Left cardiac atrium (tissue), 4 donors: ENCODE measurements at regions not wholly inside any gene's neighbourhood (a gene's known extent, or its start where the extent isn't known, plus 50 kb on each side); places are given as distances from the start of the nearest gene placed in this dataset.

Source experiments
- ATAC-seq, 2 donors: fragments of 200-7000 bp; cut with Tn5 transposase; one replicate each; pipeline ENCODE4 v1.9.1; 2020; ENCODE audit warnings: mild to moderate bottlenecking in 2 of 2, moderate library complexity in 2 of 2
- DNase-seq: peaks from one replicate; pipeline ENCODE4 v3.0.0-alpha.2; 2020
- intact Hi-C, 2 donors: fragments of 100-400 bp; cut with DNase I; formaldehyde crosslinking; loops; one replicate each; pipeline versions ENCODE4 v1.14.1 to v1.15.1; 2022 to 2023
- donor health status: DM: no; HTN: yes; CAD: no.
- donor health status: DM: no; HTN: yes; CAD: no; lungs with severe emphysema.
- donor health status: DM: yes; HTN: yes; CAD: no.
- donor health status: Dilated cardiomyopathy.

GRCh38 chr5:74056107-74056788, 430.3 kb downstream of the ARHGEF28 start:
- DNase-seq: no peak
- intact Hi-C loops: no loop called here
- ATAC-seq: peak; percentile 28 to 44

DNA sequence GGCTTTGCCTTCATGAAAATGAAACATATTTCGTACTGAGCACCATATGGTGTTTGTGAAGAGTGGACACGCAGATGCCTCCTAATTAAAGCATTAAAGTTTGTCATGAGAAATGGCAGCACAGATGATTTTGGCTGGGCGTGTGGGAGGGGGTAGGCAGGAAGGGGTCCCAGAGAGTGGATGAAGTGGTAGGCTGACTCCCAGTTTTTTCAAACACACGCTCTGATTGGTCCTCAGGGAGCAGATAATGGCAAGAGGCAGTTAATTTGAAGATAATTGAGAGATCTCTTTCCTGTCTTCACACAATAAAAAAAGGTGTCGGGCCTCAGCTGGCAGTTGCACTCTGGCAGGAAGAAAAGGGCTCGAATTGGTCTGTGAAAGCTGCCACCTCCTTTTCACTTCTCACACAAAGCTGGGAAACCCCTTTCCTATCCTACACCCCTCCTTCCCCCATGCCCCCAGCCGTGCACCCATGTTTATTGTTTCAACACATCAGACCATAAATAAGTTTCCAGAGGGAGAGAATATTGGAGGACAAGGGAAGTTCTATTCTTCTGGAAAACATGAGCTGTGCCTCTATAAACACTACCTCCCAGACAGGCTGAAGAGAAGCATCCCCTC, 429.6 kb downstream of the ARHGEF28 start:
- DNase-seq (no peak), ATAC-seq (no peak)
- intact Hi-C loops: no loop called here

GRCh38 chr5:74054641-74055421, 428.8 kb downstream of the ARHGEF28 start:
- intact Hi-C loops: no loop called here
- ATAC-seq (no peak), DNase-seq (no peak)

GRCh38 chr5:74054139-74054538, 428.1 kb downstream of the ARHGEF28 start:
- intact Hi-C loops: no loop called here
- DNase-seq (no peak), ATAC-seq (no peak)

- no peak for DNase-seq
- no peak for ATAC-seq
- intact Hi-C loops: no loop called here
Measured at GRCh38 chr5:74052441-74053221, 426.6 kb downstream of the ARHGEF28 start.

DNA sequence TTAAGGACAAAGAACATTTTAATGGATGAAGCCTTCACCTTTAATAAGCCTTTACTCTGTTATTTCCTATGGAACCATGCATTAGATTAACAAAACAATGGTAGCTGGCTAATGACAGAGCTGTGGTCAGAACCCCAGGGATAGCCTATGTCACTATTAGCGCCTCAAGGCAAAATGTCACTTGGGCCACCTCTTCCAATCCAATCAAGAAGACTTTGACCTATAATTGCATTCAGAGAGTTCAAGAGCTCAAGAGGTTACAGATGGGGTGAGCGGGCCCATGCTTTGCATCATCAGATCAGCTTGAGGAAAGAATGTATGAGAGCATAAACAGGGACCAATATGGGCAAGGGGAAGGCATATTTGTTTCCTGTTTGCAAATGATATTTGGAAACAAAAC, 425.1 kb downstream of the ARHGEF28 start:
- DNase-seq (no peak), ATAC-seq (no peak)
- intact Hi-C loops: no loop called here

GRCh38 chr5:74044936-74045335, 418.9 kb downstream of the ARHGEF28 start:
- no peak for ATAC-seq
- no peak for DNase-seq
- intact Hi-C loops: no loop called here

DNA sequence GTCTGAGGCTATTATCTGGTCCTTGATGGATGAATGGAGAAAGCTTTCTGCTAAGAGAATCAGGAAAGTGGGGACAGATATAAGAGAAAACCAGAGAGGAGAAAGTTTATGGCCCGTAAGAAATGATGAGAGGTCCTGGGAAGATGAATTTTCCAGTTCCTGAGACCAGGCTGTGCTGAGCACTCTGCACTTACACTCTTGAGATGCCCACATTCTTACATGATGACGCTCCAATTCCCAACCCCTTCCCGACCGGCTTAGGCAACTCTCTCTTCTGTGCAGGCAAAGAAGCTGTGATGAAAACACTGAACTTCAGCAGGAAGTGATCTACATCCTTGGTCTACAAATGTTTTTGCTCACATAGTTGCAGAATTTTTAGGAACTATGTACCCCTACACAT, 417.0 kb downstream of the ARHGEF28 start:
- peak; percentile 80 to 84 for ATAC-seq
- DNase-seq: peak; percentile 41
- intact Hi-C loops: no loop called here

- ATAC-seq (no peak), DNase-seq (no peak)
- intact Hi-C loops: no loop called here
Measured at GRCh38 chr5:74042559-74042958, 416.6 kb downstream of the ARHGEF28 start.

DNA sequence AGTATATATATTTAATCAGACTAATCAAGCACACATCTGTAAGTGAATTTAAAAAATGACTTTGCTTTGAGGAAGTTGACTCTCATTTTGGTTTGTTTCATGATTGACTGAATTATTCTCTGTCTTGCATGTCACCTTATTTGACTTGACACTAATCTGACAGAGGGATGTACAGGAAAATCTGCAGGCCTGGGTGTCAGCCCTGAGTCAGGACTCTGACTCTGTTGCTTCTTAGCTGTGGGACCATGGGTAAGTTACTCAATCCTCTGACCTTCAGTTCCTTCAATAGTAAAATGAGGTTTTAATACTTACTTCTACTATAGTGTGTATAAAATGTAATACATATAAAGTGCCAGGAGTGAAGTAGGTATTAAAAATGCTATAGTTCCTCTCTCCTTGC, 415.9 kb downstream of the ARHGEF28 start:
- ATAC-seq: no peak
- intact Hi-C loops: no loop called here
- DNase-seq: no peak

- intact Hi-C loops: no loop called here
- ATAC-seq (peak in 1 of 2 donors; percentile 13), DNase-seq (no peak)
Measured at GRCh38 chr5:74040811-74041491, 415.0 kb downstream of the ARHGEF28 start.

GRCh38 chr5:74040065-74040551, 414.1 kb downstream of the ARHGEF28 start:
- DNase-seq (peak; percentile 57), ATAC-seq (peak in 1 of 2 donors; percentile 91)
- intact Hi-C loops: no loop called here

- DNase-seq (no peak), ATAC-seq (no peak)
- intact Hi-C loops: loop anchor here (5.0 to 10.0 kb wide), 2 partner anchors 607 to 610 kb away; partner anchors contain the start of gene ENC1 (in 1 of the 2)
Measured at GRCh38 chr5:74037321-74037720, 411.3 kb downstream of the ARHGEF28 start.

DNA sequence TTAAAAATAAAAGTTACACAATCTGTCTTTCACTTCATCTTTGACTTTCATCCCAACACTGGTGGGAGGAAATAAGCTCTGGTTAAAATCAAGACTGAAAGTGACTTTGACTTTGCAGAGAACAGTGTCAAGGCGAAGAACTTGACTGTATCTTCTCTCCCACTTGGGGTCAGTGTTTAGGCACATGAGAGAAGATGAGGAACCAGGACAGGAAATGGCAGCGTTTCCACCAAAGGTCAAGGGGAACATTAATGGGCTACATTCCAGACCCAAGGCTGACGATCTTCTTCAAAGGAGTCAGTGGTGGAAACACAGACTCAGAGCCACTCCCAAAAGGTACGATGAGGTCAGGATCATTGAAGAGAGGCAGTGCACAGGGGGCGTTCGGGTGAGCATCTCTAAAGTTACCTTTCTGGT, 409.5 kb downstream of the ARHGEF28 start:
- ATAC-seq: peak; percentile 73 to 90
- peak; percentile 28 for DNase-seq
- intact Hi-C loops: loop anchor here (5.0 to 10.0 kb wide), 2 partner anchors 609 to 612 kb away; partner anchors contain the start of gene ENC1 (in 1 of the 2)

DNA sequence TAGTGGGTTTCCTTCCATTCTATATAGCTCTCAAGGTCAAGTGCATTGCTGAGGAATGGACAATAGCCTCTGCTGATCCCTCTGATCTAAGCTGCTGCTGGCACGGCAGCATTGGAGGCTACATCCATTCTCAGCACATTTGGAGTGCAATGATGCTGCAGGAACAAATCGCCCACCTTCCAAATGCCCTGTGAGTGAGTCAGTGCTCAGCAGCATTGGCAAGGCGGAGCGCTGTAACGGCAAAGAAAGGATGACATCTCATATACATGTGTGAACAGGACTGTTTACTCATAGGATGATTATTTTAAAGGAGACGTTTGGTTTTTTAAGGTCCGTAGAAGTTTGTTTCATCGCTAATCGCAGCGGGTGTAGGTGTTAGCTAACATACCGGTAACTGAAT, 408.7 kb downstream of the ARHGEF28 start:
- ATAC-seq: no peak
- intact Hi-C loops: loop anchor here (5.0 to 10.0 kb wide), 2 partner anchors 610 to 613 kb away; partner anchors contain the start of gene ENC1 (in 1 of the 2)
- DNase-seq: no peak

- DNase-seq: no peak
- no peak for ATAC-seq
- intact Hi-C loops: loop anchor here in 1 of 2 donors (10.0 kb wide), 1 partner anchor 612 kb away; the partner anchor contains the start of gene ENC1
Measured at GRCh38 chr5:74032617-74033016, 406.6 kb downstream of the ARHGEF28 start.

GRCh38 chr5:74031536-74031935, 405.5 kb downstream of the ARHGEF28 start:
- intact Hi-C loops: loop anchor here in 1 of 2 donors (10.0 kb wide), 1 partner anchor 613 kb away; the partner anchor contains the start of gene ENC1
- ATAC-seq: no peak
- DNase-seq: no peak

GRCh38 chr5:74030821-74031220, 404.8 kb downstream of the ARHGEF28 start:
- no peak for ATAC-seq
- intact Hi-C loops: loop anchor here in 1 of 2 donors (10.0 kb wide), 1 partner anchor 614 kb away; the partner anchor contains the start of gene ENC1
- no peak for DNase-seq
